ENCODE measurements at regions not wholly inside any gene's neighbourhood (a gene's known extent, or its start where the extent isn't known, plus 50 kb on each side); places are given as distances from the start of the nearest gene placed in this dataset.
"Not testable (repeated sequence)": the region's sequence is repeated elsewhere in the genome, so short reads cannot be mapped to it uniquely, and the experiment has no call there.

DNA sequence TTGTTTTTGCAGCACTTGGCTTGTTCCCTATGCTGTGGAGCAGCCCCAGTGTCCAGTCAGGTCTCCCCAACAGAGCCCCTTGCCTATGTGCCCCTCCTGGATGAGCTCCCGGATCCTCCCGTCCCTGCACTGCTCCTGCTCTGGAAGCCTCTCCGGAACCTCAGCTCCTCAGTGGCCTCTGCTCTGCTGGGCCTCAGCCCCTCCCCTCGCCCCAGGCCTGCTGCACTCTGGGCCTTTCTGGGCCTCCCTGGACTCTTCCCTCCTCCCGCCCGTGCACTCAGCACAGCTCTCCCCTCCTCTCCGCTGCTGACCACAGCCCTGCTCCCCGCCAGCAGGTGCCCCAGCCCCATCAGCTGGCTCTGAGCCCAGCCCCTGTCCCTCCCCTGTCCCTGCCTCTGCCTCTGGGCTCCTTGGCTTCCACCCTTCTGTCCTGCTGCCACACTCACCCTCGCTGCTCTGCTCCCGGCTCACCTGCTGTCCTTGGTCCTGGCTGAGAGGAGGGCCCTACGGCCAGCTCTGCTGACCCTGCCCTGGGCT, 102.2 kb downstream of the TMEM121 start:
- not testable (repeated sequence) for TF ChIP-seq EZH2phosphoT487 (IDR thresholded peaks at IDR 0.05; ENCODE audit: insufficient read depth, low read depth); EZH2 (IDR thresholded peaks at IDR 0.05; ENCODE audit: insufficient read depth, poor library complexity, severe bottlenecking)
